GM18511 (cell line): ENCODE measurements at regions not wholly inside any gene's neighbourhood (a gene's known extent, or its start where the extent isn't known, plus 50 kb on each side); places are given as distances from the start of the nearest gene placed in this dataset.
"Not testable (repeated sequence)": the region's sequence is repeated elsewhere in the genome, so short reads cannot be mapped to it uniquely, and the experiment has no call there.

Experiments
- ATAC-seq: cut with Tn5 transposase; IDR thresholded peaks from one replicate; pipeline ENCODE4 v1.9.1; 2021; ENCODE audit warnings: mild to moderate bottlenecking, moderate library complexity; ENCODE audit not compliant: unreplicated experiment

GRCh38 chr2:101610750-101611315 is 86.7 kb upstream of the MAP4K4 start:
- no peak for ATAC-seq

- ATAC-seq: no peak
Observed at GRCh38 chr2:101609433-101609832, 88.1 kb upstream of the MAP4K4 start.

DNA sequence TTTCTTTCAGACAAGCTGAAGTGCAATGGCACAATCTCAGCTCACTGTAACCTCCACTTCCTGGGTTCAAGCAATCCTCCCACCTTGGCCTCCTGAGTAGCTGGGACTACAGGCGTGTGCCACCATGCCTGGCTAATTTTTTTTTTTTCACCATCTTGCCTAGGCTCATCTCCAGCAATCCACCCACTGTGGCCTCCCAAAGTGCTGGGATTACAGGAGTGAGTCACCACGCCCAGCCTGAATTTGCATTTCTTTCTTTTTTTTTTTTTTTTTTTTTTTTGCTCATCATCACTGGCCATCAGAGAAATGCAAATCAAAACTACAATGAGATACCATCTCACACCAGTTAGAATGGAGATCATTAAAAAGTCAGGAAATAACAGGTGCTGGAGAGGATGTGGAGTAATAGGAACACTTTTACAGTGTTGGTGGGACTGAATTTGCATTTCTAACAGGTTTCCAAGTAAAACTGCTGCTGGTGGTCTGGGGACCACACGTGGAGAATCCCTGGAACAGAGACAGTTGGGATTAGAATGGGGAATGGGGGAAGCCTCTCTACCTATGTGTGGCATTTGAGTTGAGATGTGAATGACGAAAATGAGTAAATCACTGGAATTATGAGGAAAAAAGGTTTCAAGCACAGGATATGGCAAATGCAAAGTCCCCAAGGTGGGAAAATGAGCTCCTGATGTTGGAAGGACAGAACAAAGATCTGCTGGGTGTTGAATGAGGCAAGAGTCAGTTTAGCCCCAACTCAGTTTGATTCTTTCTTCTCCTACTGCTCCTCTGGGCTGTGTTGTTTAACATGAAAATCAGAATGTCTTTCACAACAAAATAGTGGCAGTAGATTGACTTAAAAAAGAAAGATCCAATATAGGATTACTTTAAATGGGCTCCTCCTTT is 88.8 kb upstream of the MAP4K4 start:
- no peak for ATAC-seq

- no peak for ATAC-seq
Observed at GRCh38 chr2:101597347-101597944, 100.1 kb upstream of the MAP4K4 start.

DNA sequence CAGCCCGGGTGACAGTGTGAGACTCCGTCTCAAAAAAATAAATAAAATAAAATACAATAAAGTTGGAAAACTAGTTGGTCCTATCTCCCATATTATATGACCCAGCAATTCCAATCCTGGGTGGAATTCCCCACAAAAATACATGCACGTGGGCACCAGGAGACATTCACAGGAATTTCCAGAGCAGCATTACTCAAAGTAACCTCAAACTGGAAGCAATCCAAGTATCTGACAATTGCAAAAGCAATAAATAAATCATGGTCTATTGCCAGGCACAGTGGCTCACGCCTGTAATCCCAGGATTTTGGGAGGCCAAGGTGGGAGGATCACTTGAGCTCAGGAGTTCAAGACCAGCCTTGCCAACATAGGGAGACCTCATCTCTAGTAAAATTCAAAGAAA is 101.2 kb upstream of the MAP4K4 start:
- no peak for ATAC-seq

GRCh38 chr2:101587251-101587650 is 110.3 kb upstream of the MAP4K4 start:
- ATAC-seq: no peak

- no peak for ATAC-seq
Observed at GRCh38 chr2:101583861-101584260, 108.9 kb upstream of the RFX8 start.

DNA sequence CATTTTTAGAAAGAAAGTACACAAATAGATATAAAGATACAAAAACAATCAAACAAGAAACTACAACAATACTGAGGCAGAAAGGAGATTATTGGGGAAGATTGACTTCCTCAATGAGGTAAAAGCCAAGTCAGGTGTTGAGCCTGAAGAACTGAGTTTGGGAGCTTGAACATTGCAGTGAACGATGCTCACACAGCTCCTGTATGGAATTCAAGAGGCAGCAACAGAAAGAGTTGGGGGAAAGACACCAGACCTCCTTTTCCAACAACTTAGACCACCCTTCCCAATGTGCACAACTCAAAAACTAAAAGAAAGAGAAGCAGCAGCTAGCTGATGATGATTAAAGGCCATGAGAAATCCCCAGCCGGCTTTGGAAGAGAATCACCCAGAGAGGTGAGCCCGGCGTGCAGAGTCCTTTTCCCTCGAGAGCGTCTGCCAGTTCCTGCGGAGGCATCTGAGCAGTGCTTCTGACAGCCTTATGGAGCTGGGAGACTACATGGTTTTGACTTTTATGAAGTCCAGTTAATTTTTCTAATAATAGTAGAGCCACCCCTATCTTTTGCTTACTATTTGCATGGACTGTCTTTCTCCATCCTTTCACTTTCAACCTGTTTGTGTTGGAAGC is 106.9 kb upstream of the RFX8 start:
- no peak for ATAC-seq

DNA sequence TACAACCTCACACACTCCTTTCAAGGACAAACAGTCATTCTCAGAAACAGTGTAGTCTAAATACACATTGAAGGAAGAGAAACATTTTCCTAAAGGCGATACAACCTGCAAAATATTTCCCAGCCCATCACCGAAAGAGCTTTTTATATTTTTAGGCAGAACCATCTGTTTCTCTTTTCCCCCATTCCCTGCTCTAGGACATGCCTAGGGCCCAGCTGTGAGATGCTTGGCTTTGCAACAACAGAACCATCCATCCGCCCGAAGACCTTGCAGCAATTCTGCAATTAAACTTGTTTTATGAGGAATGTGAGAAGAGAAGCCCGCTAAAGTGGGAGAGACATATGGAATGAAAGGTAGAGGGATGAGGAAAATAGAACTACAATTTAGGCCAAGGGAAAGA is 105.6 kb upstream of the RFX8 start:
- no peak for ATAC-seq

- ATAC-seq: no peak
Observed at GRCh38 chr2:101578671-101579070, 103.8 kb upstream of the RFX8 start.

GRCh38 chr2:101578135-101578534 is 103.2 kb upstream of the RFX8 start:
- ATAC-seq: not testable (repeated sequence)

DNA sequence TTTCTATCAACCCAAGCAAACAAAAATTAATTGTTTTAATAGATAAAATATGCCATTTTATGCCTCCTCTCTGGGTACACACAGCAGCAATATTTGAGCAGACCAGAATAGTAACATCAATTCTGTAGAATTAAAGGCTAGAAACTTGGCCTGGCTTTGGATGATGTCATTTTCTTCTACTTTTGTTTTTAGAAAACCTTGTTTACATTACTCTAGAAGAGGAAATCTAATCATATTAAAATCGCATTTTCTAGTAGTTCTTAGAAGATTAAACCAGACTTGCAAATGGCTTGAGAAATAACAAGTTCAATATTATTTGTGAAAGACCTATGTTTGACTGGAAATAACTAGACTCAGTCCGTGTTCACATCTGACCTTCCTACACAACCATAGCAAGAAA is 102.3 kb upstream of the RFX8 start:
- no peak for ATAC-seq

GRCh38 chr2:101574622-101575021 is 99.7 kb upstream of the RFX8 start:
- no peak for ATAC-seq

- ATAC-seq: no peak
Observed at GRCh38 chr2:101571951-101572350, 97.0 kb upstream of the RFX8 start.

DNA sequence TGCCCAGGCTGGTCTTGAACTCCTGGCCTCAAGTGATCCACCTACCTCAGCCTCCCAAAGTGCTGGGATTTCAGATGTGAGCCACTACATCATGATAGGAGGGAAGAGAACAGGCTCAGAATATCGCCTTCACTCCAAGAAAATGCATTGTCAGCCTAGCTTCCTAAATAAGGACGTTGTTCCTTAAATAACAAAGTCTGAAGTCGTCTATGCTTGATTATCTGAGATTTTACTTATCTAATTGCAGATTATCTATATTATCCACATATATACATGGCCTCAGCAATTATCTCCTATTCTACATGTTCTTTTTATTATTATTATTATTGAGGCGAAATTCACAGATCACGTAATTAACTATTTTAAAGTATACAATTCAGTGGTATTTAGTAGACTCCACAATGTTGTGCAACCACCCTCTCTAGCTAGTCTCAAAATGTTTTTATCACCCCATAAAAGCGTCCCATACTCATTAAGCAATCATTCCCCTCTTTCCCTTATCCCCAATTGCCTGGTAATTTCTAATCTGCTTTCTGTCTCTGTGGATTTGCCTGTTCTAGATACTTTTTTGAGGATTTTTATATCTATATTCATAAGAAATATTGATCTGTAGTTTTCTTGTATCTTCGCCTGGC is 95.1 kb upstream of the RFX8 start:
- ATAC-seq: no peak

DNA sequence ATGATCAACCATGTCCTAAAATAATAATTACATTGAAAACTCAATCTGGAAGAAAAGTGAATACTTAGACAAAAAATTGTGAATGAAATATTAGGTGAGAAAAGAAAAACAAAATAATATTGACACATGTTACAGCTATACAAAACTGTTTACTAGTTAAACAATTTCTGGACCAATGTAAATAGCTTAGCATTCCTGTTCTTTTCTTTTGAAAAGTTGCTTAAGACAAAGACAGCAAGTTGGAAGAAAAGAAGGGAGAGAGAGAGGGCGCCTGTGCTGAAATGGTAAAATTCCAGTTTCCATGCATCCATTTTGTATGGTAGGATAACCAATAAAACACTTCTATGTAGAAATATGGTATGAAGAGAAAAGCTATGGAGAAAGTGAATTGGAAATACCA is 94.1 kb upstream of the RFX8 start:
- ATAC-seq: no peak

DNA sequence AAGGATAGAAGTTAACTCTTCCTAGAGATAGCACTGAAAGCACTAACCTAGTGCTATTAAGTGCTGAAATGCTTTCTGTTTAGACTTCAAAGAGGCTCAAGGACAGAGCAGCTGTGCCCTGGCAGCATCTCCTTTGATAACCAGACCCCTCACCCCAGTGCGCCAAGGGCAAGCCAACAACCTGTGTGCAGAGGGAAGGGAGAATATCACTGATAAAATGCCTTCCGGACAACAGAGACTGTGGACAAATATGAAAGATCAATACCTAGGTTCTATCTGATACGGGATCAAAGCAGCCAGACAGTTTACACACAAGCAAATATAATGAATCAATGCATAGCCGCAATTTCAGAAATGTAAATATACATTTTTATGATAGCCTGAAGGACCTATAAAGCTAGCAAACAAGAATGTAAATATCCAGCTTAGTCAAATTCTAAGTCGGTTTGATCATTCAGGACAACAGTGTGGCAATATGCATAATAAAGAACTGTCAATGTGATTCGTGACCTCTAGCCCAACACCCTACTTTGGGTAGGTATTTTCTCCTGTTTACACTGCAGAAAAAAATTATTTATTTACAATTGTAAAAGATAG is 91.8 kb upstream of the RFX8 start:
- no peak for ATAC-seq

GRCh38 chr2:101563849-101564248 is 88.9 kb upstream of the RFX8 start:
- ATAC-seq: no peak

DNA sequence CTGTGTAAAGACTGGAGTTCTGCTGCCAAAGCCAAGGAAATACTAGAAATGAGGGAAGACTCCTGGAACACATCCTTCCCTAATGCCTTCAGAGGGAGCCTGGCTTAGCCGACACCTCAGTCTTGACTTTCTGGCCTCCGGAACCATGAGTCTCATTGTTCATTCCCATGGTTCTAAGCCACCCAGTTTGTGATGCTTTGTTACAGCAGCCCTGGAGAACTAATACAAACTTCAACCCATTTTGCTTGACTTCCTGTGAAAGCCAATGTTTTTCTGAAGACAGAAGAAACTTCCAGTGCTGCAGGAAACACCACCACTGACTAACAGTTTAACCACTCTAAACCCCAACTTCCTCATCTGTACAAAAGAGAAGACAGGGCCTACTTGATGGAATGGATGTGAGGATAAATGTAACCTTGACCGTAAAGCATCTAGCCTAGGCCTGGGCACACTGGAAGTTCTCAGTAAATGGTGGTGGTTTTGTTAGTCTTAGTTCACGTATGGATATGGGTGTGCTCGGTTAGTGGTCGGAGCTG is 85.9 kb upstream of the RFX8 start:
- no peak for ATAC-seq

DNA sequence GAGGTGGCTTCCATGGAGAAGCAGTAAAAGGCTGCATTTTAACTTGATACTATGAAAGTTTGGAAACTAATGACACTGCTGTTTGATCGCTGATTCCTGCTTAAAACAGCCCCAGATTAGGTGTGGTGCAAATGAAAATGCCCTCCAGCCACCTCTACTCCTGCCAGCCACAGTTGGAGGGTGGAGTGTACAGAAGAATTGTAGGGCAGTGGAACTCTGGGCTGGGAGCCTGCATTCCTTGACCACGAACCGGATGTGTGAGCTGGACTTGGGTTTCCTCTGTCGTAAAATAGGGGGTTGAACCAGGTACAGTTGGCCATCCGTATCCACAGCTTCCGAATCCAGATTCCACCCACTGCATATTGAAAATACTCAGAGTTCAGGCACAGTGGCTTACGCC is 84.6 kb upstream of the RFX8 start:
- no peak for ATAC-seq
